Esophagus (tissue), 2 donors: ENCODE measurements at regions not wholly inside any gene's neighbourhood (a gene's known extent, or its start where the extent isn't known, plus 50 kb on each side); places are given as distances from the start of the nearest gene placed in this dataset.

Experiments
- H3K27ac ChIP-seq, 2 donors: one replicate each; pipeline ENCODE4 v1.5.1; 2013; ENCODE audit warnings: low read depth in 2 of 2, mild to moderate bottlenecking in 2 of 2, inconsistent platforms in 1 of 2, low read length in 1 of 2, moderate library complexity in 1 of 2
- H3K27me3 ChIP-seq, 2 donors: one replicate each; pipeline ENCODE4 v1.6.1; 2013; ENCODE audit warnings: low read length in 2 of 2, control low read depth in 1 of 2, mild to moderate bottlenecking in 1 of 2; ENCODE audit not compliant: insufficient read depth in 2 of 2, control insufficient read depth in 1 of 2
- H3K36me3 ChIP-seq, 2 donors: one replicate each; pipeline ENCODE4 v1.6.1; 2013; ENCODE audit warnings: low read length in 1 of 2; ENCODE audit not compliant: control insufficient read depth in 2 of 2, insufficient read depth in 2 of 2
- H3K4me1 ChIP-seq, 2 donors: one replicate each; pipeline ENCODE4 v1.6.1; 2013; ENCODE audit warnings: low read length in 1 of 2; ENCODE audit not compliant: control insufficient read depth in 2 of 2, insufficient read depth in 2 of 2
- H3K4me3 ChIP-seq, 2 donors: one replicate each; pipeline ENCODE4 v1.5.1; 2013; ENCODE audit warnings: low read length in 2 of 2, mild to moderate bottlenecking in 2 of 2, low read depth in 1 of 2, moderate library complexity in 1 of 2
- H3K9me3 ChIP-seq, 2 donors: one replicate each; pipeline ENCODE4 v1.6.1; 2013; ENCODE audit warnings: mild to moderate bottlenecking in 2 of 2, low read depth in 1 of 2, low read length in 1 of 2, moderate library complexity in 1 of 2; ENCODE audit not compliant: control insufficient read depth in 2 of 2, insufficient read depth in 1 of 2
- WGBS, 2 donors: extraction: QIAGEN DNeasy Blood & Tissue Kit; methylation state at CpG; one replicate each; pipeline ENCODE4 v1.1.7; 2013; 5-methylcytosine and 5-hydroxymethylcytosine counted together
- donor health status: healthy with polysubstance abuse.
- donor health status: Bipolar disorder and iron deficiency.

DNA sequence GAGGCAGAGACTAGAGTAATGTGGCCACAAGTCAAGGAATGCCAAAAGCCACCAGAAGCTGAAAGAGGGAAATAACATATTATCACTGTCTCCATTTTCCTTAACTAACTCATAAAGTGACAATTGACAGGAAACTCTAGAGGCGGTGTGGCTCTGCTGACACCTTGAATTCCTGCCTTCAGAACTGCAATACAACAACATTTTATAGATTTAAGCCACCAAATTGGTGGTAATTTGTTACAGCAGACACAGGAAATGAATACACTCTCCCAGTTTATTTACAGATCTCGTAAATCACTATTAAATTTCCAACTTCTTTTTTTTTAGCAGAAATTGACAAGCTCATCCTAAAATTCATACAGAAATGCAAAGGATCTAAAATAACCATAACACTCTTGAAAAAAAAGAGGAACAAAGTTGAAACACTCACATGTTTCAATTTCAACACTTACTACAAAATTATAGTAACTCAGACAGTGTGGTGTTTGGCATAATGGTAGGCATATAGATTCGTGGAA, 449.9 kb downstream of the OTOL1 start:
- no peaks in the 10 kb centered on the region for H3K4me1 ChIP-seq
- no peak overlapping the region for H3K4me3 ChIP-seq
- no peaks in the 10 kb centered on the region for H3K36me3 ChIP-seq
- H3K27ac ChIP-seq = no peak overlapping the region
- H3K9me3 ChIP-seq = no peaks in the 10 kb centered on the region
- WGBS, 2 donors = 64 to 67% methylated on average over 3 of the region's 3 CpGs
- no peaks in the 10 kb centered on the region for H3K27me3 ChIP-seq

DNA sequence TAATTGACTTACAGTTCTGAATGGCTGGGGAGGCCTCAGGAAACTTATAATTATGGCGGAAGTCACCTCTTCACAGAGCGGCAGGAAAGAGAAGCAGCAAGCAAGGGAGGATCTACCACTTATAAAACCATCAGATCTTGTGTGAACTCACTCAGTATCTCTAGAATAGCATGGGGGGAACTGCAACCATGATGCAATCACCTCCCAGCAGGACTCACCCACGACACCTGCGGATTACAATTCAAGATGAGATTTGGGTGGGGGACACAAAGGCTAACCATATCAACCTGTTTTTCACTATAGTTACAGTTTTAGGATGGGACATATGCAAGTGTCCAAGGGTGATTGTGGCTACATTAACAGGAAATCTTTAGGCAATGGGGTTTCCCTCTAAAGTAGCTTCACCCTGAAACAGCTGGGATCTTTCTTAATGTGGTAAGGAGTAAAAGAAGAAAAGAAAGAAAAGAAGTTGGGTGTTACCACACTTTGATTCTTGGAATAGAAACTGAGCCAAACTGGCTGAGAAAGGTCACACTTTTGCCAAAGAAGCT, 453.8 kb downstream of the OTOL1 start:
- Histone ChIP-seq H3K27ac (no peak overlapping the region), H3K36me3 (no peaks in the 10 kb centered on the region)
- 82 to 83% methylated on average over 4 of the region's 4 CpGs for WGBS, 2 donors

GRCh38 chr3:161957467-161957866, 460.9 kb downstream of the OTOL1 start:
- H3K4me3 ChIP-seq = no peak overlapping the region
- no peak overlapping the region for H3K27ac ChIP-seq
- no peaks in the 10 kb centered on the region for H3K27me3 ChIP-seq
- 43 to 57% methylated on average over 2 of the region's 2 CpGs for WGBS, 2 donors
- H3K9me3 ChIP-seq = no peaks in the 10 kb centered on the region
- H3K36me3 ChIP-seq = no peaks in the 10 kb centered on the region
- no peaks in the 10 kb centered on the region for H3K4me1 ChIP-seq

More for the DNA sequence above, 453.8 kb downstream of the OTOL1 start:
- H3K4me1 ChIP-seq = no peaks in the 10 kb centered on the region
- H3K4me3 ChIP-seq = no peak overlapping the region
- no peaks in the 10 kb centered on the region for H3K27me3 ChIP-seq
- H3K9me3 ChIP-seq = no peaks in the 10 kb centered on the region

GRCh38 chr3:161964857-161965256, 468.2 kb downstream of the OTOL1 start:
- WGBS, 2 donors = 82 to 89% methylated on average over 4 of the region's 4 CpGs
- Histone ChIP-seq H3K9me3 (no peaks in the 10 kb centered on the region), H3K36me3 (no peaks in the 10 kb centered on the region), H3K4me1 (no peaks in the 10 kb centered on the region), H3K4me3 (no peak overlapping the region), H3K27ac (no peak overlapping the region), H3K27me3 (no peaks in the 10 kb centered on the region)

DNA sequence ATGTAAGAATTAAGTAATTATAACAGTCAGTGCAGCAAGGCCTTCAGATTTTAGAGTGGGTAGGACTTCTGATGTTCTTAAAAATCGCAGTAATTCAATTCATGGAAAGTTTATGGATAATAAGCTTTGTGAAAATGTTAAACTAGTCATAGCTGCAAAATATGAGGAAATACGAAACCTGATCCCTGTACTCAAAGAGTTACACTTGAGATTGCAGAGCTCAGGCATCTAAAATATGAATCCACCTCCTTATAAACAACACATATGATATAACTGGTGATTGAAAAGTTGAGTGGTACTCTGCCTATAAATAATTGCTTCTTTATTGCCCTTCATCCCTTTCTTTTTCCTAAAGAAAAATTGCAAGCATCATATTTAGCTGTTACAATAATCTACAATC, 473.3 kb downstream of the OTOL1 start:
- no peak overlapping the region for H3K4me3 ChIP-seq
- H3K4me1 ChIP-seq = no peaks in the 10 kb centered on the region
- WGBS, 2 donors = 84 to 86% methylated on average over 2 of the region's 2 CpGs

GRCh38 chr3:161975201-161975600, 478.6 kb downstream of the OTOL1 start:
- no peaks in the 10 kb centered on the region for H3K36me3 ChIP-seq
- H3K9me3 ChIP-seq = peaks cover 0 to 6% of the 10 kb centered on the region in 2 donors
- 76 to 77% methylated on average over 2 of the region's 2 CpGs for WGBS, 2 donors
- H3K27ac ChIP-seq = no peak overlapping the region
- H3K4me1 ChIP-seq = no peaks in the 10 kb centered on the region
- H3K27me3 ChIP-seq = no peaks in the 10 kb centered on the region
- H3K4me3 ChIP-seq = no peak overlapping the region

More for the DNA sequence above, 473.3 kb downstream of the OTOL1 start:
- no peaks in the 10 kb centered on the region for H3K27me3 ChIP-seq
- H3K27ac ChIP-seq = no peak overlapping the region
- H3K9me3 ChIP-seq = no peaks in the 10 kb centered on the region
- no peaks in the 10 kb centered on the region for H3K36me3 ChIP-seq

DNA sequence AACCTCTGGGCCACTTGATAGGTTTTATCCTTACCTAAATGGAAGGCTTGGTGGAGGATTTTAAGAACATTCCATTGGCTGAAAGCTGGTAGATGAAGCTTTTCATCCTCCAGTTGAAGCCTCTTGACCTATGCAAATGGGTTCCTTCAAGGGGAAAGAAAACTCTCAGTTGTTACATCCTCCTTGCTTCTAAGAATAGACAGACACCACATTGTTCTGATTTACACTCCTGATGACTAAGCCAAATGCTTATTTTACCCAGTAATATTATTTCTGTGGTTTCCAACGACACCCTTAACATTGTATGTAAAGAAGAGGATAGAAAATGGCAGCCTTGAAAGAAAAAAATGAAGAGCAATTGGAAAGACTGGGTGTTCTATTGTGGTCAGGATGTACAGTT, 480.5 kb downstream of the OTOL1 start:
- H3K4me1 ChIP-seq = no peaks in the 10 kb centered on the region
- H3K4me3 ChIP-seq = no peak overlapping the region
- H3K36me3 ChIP-seq = no peaks in the 10 kb centered on the region
- 42 to 49% methylated on average over 1 of the region's 1 CpG for WGBS, 2 donors
- no peaks in the 10 kb centered on the region for H3K27me3 ChIP-seq
- H3K27ac ChIP-seq = no peak overlapping the region
- H3K9me3 ChIP-seq = peaks cover 1 to 6% of the 10 kb centered on the region in 2 donors

DNA sequence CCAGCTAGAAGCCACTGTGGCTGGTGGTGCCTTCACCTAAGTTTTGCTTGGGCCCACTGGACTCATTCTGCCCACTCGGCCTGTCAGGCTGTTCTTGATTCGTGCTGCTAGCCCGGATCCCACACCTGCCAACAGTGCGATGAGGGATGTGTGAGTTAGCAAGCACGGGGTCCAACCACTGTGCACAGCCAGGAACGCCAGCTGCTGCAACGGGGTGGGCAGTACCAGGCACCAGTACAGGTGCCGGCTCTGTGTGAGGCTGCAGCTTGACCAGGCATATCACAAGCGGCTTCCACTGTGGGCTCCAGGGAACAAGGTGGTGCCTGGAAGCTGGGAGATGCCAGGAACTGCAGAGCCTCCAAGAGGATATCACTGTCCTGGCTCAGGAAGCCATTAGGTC, 481.2 kb downstream of the OTOL1 start:
- Histone ChIP-seq H3K4me3 (no peak overlapping the region), H3K36me3 (no peaks in the 10 kb centered on the region)
- 89% methylated on average over 9 of the region's 9 CpGs for WGBS, 2 donors

DNA sequence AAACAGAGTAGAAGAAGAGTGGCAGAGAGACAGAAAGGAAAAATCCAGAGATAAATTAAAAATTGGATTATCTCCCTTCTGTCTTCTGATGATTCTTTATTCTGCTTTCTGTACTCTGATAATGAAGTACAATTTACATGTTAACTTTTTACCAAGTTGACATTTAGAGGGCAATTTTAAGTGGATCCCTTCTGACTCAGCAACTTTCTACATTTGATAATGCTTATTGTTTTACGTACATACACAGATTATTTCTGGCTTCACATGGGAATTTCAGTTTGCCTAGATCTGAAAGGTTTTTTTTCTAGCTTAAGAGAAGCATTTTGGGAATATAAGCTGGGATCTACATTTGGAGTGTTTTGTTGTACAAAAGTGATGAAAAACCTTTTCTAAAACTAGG, 491.3 kb downstream of the OTOL1 start:
- peaks cover 0 to under 1% of the 10 kb centered on the region in 2 donors for H3K9me3 ChIP-seq
- H3K27me3 ChIP-seq = no peaks in the 10 kb centered on the region
- H3K36me3 ChIP-seq = no peaks in the 10 kb centered on the region
- no peak overlapping the region for H3K27ac ChIP-seq
- no peaks in the 10 kb centered on the region for H3K4me1 ChIP-seq
- 69 to 80% methylated on average over 1 of the region's 1 CpG for WGBS, 2 donors
- H3K4me3 ChIP-seq = no peak overlapping the region

More for the DNA sequence above, 481.2 kb downstream of the OTOL1 start:
- Histone ChIP-seq H3K27ac (no peak overlapping the region), H3K9me3 (peaks cover 2 to 8% of the 10 kb centered on the region in 2 donors), H3K4me1 (no peaks in the 10 kb centered on the region), H3K27me3 (no peaks in the 10 kb centered on the region)

GRCh38 chr3:161989012-161989411, 492.4 kb downstream of the OTOL1 start:
- Histone ChIP-seq H3K4me3 (no peak overlapping the region), H3K4me1 (no peaks in the 10 kb centered on the region), H3K27ac (no peak overlapping the region), H3K27me3 (no peaks in the 10 kb centered on the region), H3K9me3 (no peaks in the 10 kb centered on the region), H3K36me3 (no peaks in the 10 kb centered on the region)
- WGBS, 2 donors = 61 to 65% methylated on average over 1 of the region's 1 CpG
